Activated CD8-positive, alpha-beta T cell treated with anti-CD3 and anti-CD28 coated beads, Interleukin-2, amount 10 ng/mL, durations not matched to agents 7 days and 5 days (primary cell): ENCODE measurements at regions not wholly inside any gene's neighbourhood (a gene's known extent, or its start where the extent isn't known, plus 50 kb on each side); places are given as distances from the start of the nearest gene placed in this dataset.

Source experiments
- ATAC-seq: fragments of 150-1000 bp; cut with Tn5 transposase; one replicate; pipeline ENCODE4 v1.10.0; 2021; ENCODE audit warnings: moderate library complexity
- CTCF ChIA-PET: fragments of 350-600 bp; sonication (Branson Sonifier 250); formaldehyde crosslinking; loops from one replicate; lab custom pipeline; 2021; ENCODE audit warnings: antibody characterized with exemption; lab: Charles Lee
- POLR2A ChIA-PET: fragments of 350-600 bp; sonication (Branson Sonifier 250); formaldehyde crosslinking; loops from one replicate; lab custom pipeline; 2021; ENCODE audit warnings: antibody characterized with exemption; lab: Charles Lee
- DNase-seq: peaks from one replicate; pipeline ENCODE4 v3.0.0-alpha.2; 2020
- H3K27ac Mint-ChIP-seq: one replicate; pipeline ENCODE4 v1.8.0; 2021; ENCODE audit warnings: mild to moderate bottlenecking, mixed read lengths
- H3K27me3 Mint-ChIP-seq: one replicate; pipeline ENCODE4 v1.8.0; 2021; ENCODE audit warnings: low read depth, mixed read lengths
- H3K36me3 Mint-ChIP-seq: one replicate; pipeline ENCODE4 v1.8.0; 2021; ENCODE audit warnings: low read depth, mixed read lengths
- H3K4me1 Mint-ChIP-seq: one replicate; pipeline ENCODE4 v1.8.0; 2021; ENCODE audit warnings: low read depth, mixed read lengths
- H3K4me3 Mint-ChIP-seq: one replicate; pipeline ENCODE4 v1.8.0; 2021; ENCODE audit warnings: mild to moderate bottlenecking, mixed read lengths
- H3K9me3 Mint-ChIP-seq: one replicate; pipeline ENCODE4 v1.8.0; 2022; ENCODE audit warnings: mixed read lengths; ENCODE audit not compliant: insufficient read depth

- Mint-ChIP-seq H3K9me3 (no peaks in the 10 kb centered on the region), H3K27me3 (no peaks in the 10 kb centered on the region), H3K4me1 (no peaks in the 10 kb centered on the region), H3K27ac (no peak overlapping the region), H3K4me3 (no peak overlapping the region), H3K36me3 (no peaks in the 10 kb centered on the region)
- ATAC-seq = no peak
- no peak for DNase-seq
- POLR2A ChIA-PET = no interaction called here
- CTCF ChIA-PET = no interaction called here
Measured at GRCh38 chr2:167509586-167509985, 621.3 kb downstream of the XIRP2 start.

GRCh38 chr2:167508709-167509108, 620.4 kb downstream of the XIRP2 start:
- Mint-ChIP-seq H3K27ac (no peak overlapping the region), H3K4me3 (no peak overlapping the region)
- CTCF ChIA-PET = no interaction called here

GRCh38 chr2:167506395-167506794, 618.1 kb downstream of the XIRP2 start:
- no peaks in the 10 kb centered on the region for H3K27me3 Mint-ChIP-seq
- H3K36me3 Mint-ChIP-seq = no peaks in the 10 kb centered on the region
- no peak overlapping the region for H3K27ac Mint-ChIP-seq
- H3K9me3 Mint-ChIP-seq = no peaks in the 10 kb centered on the region
- no peaks in the 10 kb centered on the region for H3K4me1 Mint-ChIP-seq
- no peak overlapping the region for H3K4me3 Mint-ChIP-seq
- ATAC-seq = no peak
- ChIA-PET POLR2A (no interaction called here), CTCF (no interaction called here)
- no peak for DNase-seq

More at GRCh38 chr2:167508709-167509108, 620.4 kb downstream of the XIRP2 start:
- ATAC-seq (no peak), DNase-seq (no peak)
- no peaks in the 10 kb centered on the region for H3K27me3 Mint-ChIP-seq
- H3K36me3 Mint-ChIP-seq = no peaks in the 10 kb centered on the region
- POLR2A ChIA-PET = no interaction called here
- H3K4me1 Mint-ChIP-seq = no peaks in the 10 kb centered on the region
- H3K9me3 Mint-ChIP-seq = no peaks in the 10 kb centered on the region

GRCh38 chr2:167504695-167505094, 616.4 kb downstream of the XIRP2 start:
- Mint-ChIP-seq H3K4me1 (no peaks in the 10 kb centered on the region), H3K4me3 (no peak overlapping the region), H3K36me3 (no peaks in the 10 kb centered on the region), H3K9me3 (no peaks in the 10 kb centered on the region), H3K27me3 (no peaks in the 10 kb centered on the region), H3K27ac (no peak overlapping the region)
- ChIA-PET CTCF (no interaction called here), POLR2A (no interaction called here)
- DNase-seq (no peak), ATAC-seq (no peak)

- no peaks in the 10 kb centered on the region for H3K27me3 Mint-ChIP-seq
- DNase-seq (no peak), ATAC-seq (no peak)
- no peak overlapping the region for H3K27ac Mint-ChIP-seq
- H3K9me3 Mint-ChIP-seq = no peaks in the 10 kb centered on the region
- H3K4me1 Mint-ChIP-seq = no peaks in the 10 kb centered on the region
- H3K36me3 Mint-ChIP-seq = no peaks in the 10 kb centered on the region
- ChIA-PET CTCF (no interaction called here), POLR2A (no interaction called here)
- H3K4me3 Mint-ChIP-seq = no peak overlapping the region
Measured at GRCh38 chr2:167504061-167504460, 615.8 kb downstream of the XIRP2 start.

DNA sequence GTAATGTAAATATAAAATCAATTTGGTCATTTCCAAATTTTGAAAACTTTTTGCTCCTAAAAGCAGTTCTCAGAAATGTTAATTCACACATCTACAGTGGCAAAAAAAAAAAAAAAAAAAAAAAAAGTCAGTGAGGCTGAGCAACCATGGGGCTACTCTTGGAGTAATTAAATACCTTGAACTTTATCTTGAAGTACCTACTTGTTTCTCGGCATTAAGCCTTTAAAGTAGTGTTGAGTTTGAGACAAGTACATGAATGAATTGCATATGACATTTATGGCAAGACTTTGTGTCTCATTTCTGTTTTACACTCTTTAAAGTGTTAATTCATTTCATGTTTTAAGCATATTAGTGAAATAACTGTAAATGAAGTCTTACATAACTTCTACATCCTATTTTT, 613.3 kb downstream of the XIRP2 start:
- H3K4me1 Mint-ChIP-seq = no peaks in the 10 kb centered on the region
- no peaks in the 10 kb centered on the region for H3K9me3 Mint-ChIP-seq
- CTCF ChIA-PET = no interaction called here
- H3K27ac Mint-ChIP-seq = no peak overlapping the region
- H3K27me3 Mint-ChIP-seq = no peaks in the 10 kb centered on the region
- DNase-seq (no peak), ATAC-seq (no peak)
- H3K36me3 Mint-ChIP-seq = no peaks in the 10 kb centered on the region
- POLR2A ChIA-PET = no interaction called here
- H3K4me3 Mint-ChIP-seq = no peak overlapping the region

DNA sequence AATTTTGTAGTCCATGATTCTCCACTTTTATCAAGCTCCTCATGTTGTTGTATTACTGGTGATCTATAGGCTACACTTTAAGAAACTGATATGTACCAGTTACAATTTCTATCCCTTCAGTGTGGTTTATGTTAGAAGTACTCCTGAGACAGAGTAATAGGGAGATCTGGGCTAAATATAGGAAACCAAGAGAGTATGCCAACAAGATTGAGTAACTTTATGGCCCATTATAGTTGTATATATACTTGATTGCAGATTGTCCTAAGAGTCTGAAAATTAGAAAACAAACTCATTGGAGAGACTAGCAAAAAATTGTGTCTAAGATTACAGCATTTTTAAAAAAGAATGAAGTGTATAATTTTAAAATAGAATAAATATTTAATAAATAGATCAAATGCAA, 605.6 kb downstream of the XIRP2 start:
- no peak for ATAC-seq
- no peak overlapping the region for H3K27ac Mint-ChIP-seq
- ChIA-PET POLR2A (no interaction called here), CTCF (no interaction called here)
- H3K9me3 Mint-ChIP-seq = no peaks in the 10 kb centered on the region
- no peak overlapping the region for H3K4me3 Mint-ChIP-seq
- no peaks in the 10 kb centered on the region for H3K27me3 Mint-ChIP-seq
- H3K36me3 Mint-ChIP-seq = no peaks in the 10 kb centered on the region
- H3K4me1 Mint-ChIP-seq = no peaks in the 10 kb centered on the region
- DNase-seq = no peak

DNA sequence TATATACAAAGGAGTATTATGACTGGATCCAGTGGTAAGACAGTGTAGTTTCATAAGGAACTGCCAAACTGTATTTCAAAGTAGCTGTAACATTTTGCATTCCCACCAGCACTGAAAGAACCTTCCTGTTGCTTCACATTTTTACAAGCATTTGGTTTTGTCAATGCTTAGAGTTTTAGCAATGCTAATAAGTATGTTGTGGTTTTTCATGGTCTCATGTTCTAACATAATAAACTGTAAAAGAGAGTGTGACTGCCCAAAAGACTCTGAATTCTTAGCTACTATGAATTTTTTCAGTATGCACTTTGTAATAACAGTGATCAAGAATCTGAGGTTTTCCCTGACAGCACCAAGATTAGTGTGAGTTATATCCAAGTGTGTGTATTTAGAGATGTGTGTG, 604.2 kb downstream of the XIRP2 start:
- Mint-ChIP-seq H3K36me3 (no peaks in the 10 kb centered on the region), H3K4me3 (no peak overlapping the region), H3K27me3 (no peaks in the 10 kb centered on the region), H3K4me1 (no peaks in the 10 kb centered on the region), H3K27ac (no peak overlapping the region), H3K9me3 (no peaks in the 10 kb centered on the region)
- ATAC-seq (no peak), DNase-seq (no peak)
- ChIA-PET CTCF (no interaction called here), POLR2A (no interaction called here)

GRCh38 chr2:167491788-167492187, 603.5 kb downstream of the XIRP2 start:
- no peak for DNase-seq
- Mint-ChIP-seq H3K9me3 (no peaks in the 10 kb centered on the region), H3K4me1 (no peaks in the 10 kb centered on the region), H3K27me3 (no peaks in the 10 kb centered on the region), H3K27ac (no peak overlapping the region), H3K4me3 (no peak overlapping the region), H3K36me3 (no peaks in the 10 kb centered on the region)
- ChIA-PET POLR2A (no interaction called here), CTCF (no interaction called here)
- no peak for ATAC-seq

- no peaks in the 10 kb centered on the region for H3K27me3 Mint-ChIP-seq
- ChIA-PET CTCF (no interaction called here), POLR2A (no interaction called here)
- no peak overlapping the region for H3K27ac Mint-ChIP-seq
- ATAC-seq (no peak), DNase-seq (no peak)
- H3K9me3 Mint-ChIP-seq = no peaks in the 10 kb centered on the region
- H3K4me3 Mint-ChIP-seq = no peak overlapping the region
- no peaks in the 10 kb centered on the region for H3K36me3 Mint-ChIP-seq
- H3K4me1 Mint-ChIP-seq = no peaks in the 10 kb centered on the region
Measured at GRCh38 chr2:167490455-167490854, 602.2 kb downstream of the XIRP2 start.

- ChIA-PET CTCF (no interaction called here), POLR2A (no interaction called here)
Measured at GRCh38 chr2:167489325-167489724, 601.0 kb downstream of the XIRP2 start.

GRCh38 chr2:167487728-167488127, 599.4 kb downstream of the XIRP2 start:
- no peak for DNase-seq
- no peaks in the 10 kb centered on the region for H3K9me3 Mint-ChIP-seq
- CTCF ChIA-PET = no interaction called here

More at GRCh38 chr2:167489325-167489724, 601.0 kb downstream of the XIRP2 start:
- Mint-ChIP-seq H3K9me3 (no peaks in the 10 kb centered on the region), H3K36me3 (no peaks in the 10 kb centered on the region), H3K27me3 (no peaks in the 10 kb centered on the region), H3K4me3 (no peak overlapping the region), H3K4me1 (no peaks in the 10 kb centered on the region), H3K27ac (no peak overlapping the region)
- DNase-seq = no peak
- no peak for ATAC-seq

DNA sequence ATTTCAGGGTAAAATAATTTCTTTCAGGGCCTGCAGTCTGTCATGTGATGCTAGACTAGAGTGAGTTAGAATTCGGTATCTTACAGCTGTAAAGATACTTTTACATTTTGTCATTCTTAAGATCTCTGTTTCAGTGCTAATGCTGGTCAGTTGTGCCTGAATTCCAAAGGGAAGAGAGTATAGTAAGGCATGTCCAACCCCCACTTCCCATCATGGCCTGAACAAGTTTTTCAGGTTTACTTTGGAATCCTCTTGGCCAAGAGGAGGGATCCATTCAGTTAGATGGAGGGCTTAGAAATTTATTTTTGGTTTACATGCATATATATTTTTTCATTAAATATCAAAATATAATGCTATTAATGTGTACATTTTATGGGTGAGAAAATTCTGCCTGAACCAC, 596.6 kb downstream of the XIRP2 start:
- CTCF ChIA-PET = no interaction called here
- POLR2A ChIA-PET = no interaction called here

More at GRCh38 chr2:167487728-167488127, 599.4 kb downstream of the XIRP2 start:
- Mint-ChIP-seq H3K4me1 (no peaks in the 10 kb centered on the region), H3K27ac (no peak overlapping the region), H3K36me3 (no peaks in the 10 kb centered on the region), H3K27me3 (no peaks in the 10 kb centered on the region), H3K4me3 (no peak overlapping the region)
- POLR2A ChIA-PET = no interaction called here
- no peak for ATAC-seq

More for the DNA sequence above, 596.6 kb downstream of the XIRP2 start:
- Mint-ChIP-seq H3K4me1 (no peaks in the 10 kb centered on the region), H3K4me3 (no peak overlapping the region), H3K9me3 (no peaks in the 10 kb centered on the region), H3K27ac (no peak overlapping the region), H3K36me3 (no peaks in the 10 kb centered on the region), H3K27me3 (no peaks in the 10 kb centered on the region)
- no peak for DNase-seq
- ATAC-seq = no peak
